Neuronal stem cell (in vitro differentiated cells): ENCODE measurements at regions not wholly inside any gene's neighbourhood (a gene's known extent, or its start where the extent isn't known, plus 50 kb on each side); places are given as distances from the start of the nearest gene placed in this dataset.

Experiments used
- DNase-seq: peaks from one replicate; pipeline ENCODE4 v3.0.0-alpha.2; 2013; ENCODE audit warnings: low spot score
- H2AFZ ChIP-seq: one replicate; pipeline ENCODE4 v1.6.1; 2013; ENCODE audit warnings: mild to moderate bottlenecking, low read length, inconsistent platforms
- H2AK5ac ChIP-seq: 2 replicates; pipeline ENCODE4 v1.6.1; 2013; ENCODE audit warnings: low read depth, mild to moderate bottlenecking, inconsistent platforms, low read length, moderate library complexity, mixed read lengths
- H2BK120ac ChIP-seq: 2 replicates; pipeline ENCODE4 v1.6.1; 2013; ENCODE audit warnings: low read depth, mild to moderate bottlenecking, inconsistent platforms, low read length, moderate library complexity, mixed read lengths
- H2BK12ac ChIP-seq: one replicate; pipeline ENCODE4 v1.6.1; 2013; ENCODE audit warnings: low read length, inconsistent platforms
- H2BK15ac ChIP-seq: 2 replicates; pipeline ENCODE4 v1.6.1; 2013; ENCODE audit warnings: mild to moderate bottlenecking, low read length, inconsistent platforms, mixed read lengths
- H2BK5ac ChIP-seq: one replicate; pipeline ENCODE4 v1.6.1; 2013; ENCODE audit warnings: inconsistent platforms, mild to moderate bottlenecking, low read length, moderate library complexity
- H3K14ac ChIP-seq: one replicate; pipeline ENCODE4 v1.6.1; 2013; ENCODE audit warnings: low read length, inconsistent platforms
- H3K18ac ChIP-seq: 2 replicates; pipeline ENCODE4 v1.6.1; 2013; ENCODE audit warnings: low read length, inconsistent platforms
- H3K23ac ChIP-seq: 2 replicates; pipeline ENCODE4 v1.6.1; 2013; ENCODE audit warnings: low read depth, mild to moderate bottlenecking, mixed read lengths, low read length, inconsistent platforms; ENCODE audit not compliant: poor library complexity
- H3K27ac ChIP-seq: replicated peaks from 3 replicates; pipeline ENCODE4 v1.5.1; 2013; ENCODE audit warnings: low read length, inconsistent platforms
- H3K27me3 ChIP-seq, 3 experiments: 2 replicates each; pipeline ENCODE4 v1.6.1; 2013; ENCODE audit warnings: low read length in 3 of 3, mild to moderate bottlenecking in 2 of 3, inconsistent platforms in 1 of 3, low read depth in 1 of 3, mixed read lengths in 1 of 3, moderate library complexity in 1 of 3; ENCODE audit not compliant: control insufficient read depth in 3 of 3, insufficient read depth in 3 of 3
- H3K36me3 ChIP-seq, 2 donors: replicated peaks in 1 of 2; 2 replicates each; pipeline ENCODE4 v1.6.1; 2013; ENCODE audit warnings: low read length in 2 of 2; ENCODE audit not compliant: control insufficient read depth in 2 of 2, insufficient read depth in 2 of 2
- H3K4ac ChIP-seq: 2 replicates; pipeline ENCODE4 v1.6.1; 2013; ENCODE audit warnings: inconsistent platforms, mild to moderate bottlenecking, low read length, moderate library complexity
- H3K4me1 ChIP-seq, 2 donors: 1 replicate in 1 of 2; 2 replicates in 1 of 2; pipeline ENCODE4 v1.6.1; 2013; ENCODE audit warnings: low read length in 2 of 2, low read depth in 1 of 2; ENCODE audit not compliant: control insufficient read depth in 2 of 2, insufficient read depth in 1 of 2
- H3K4me2 ChIP-seq: one replicate; pipeline ENCODE4 v1.6.1; 2013; ENCODE audit warnings: mild to moderate bottlenecking, low read length, inconsistent platforms; ENCODE audit not compliant: insufficient read depth, poor library complexity, severe bottlenecking
- H3K4me3 ChIP-seq, 2 donors: 2 replicates each; pipeline ENCODE4 v1.5.1; 2013; ENCODE audit warnings: low read length in 2 of 2, mild to moderate bottlenecking in 2 of 2, inconsistent platforms in 1 of 2, moderate library complexity in 1 of 2
- H3K79me1 ChIP-seq: one replicate; pipeline ENCODE4 v1.6.1; 2013; ENCODE audit warnings: low read depth, mild to moderate bottlenecking, inconsistent platforms, low read length, moderate library complexity
- H3K9ac ChIP-seq: one replicate; pipeline ENCODE4 v1.6.1; 2013; ENCODE audit warnings: mild to moderate bottlenecking, low read depth, low read length, inconsistent platforms; ENCODE audit not compliant: poor library complexity
- H3K9me3 ChIP-seq, 2 donors: replicated peaks in 1 of 2; 2 replicates each; pipeline versions ENCODE3 to v1.6.1; 2013; ENCODE audit warnings: low read length in 2 of 2, mild to moderate bottlenecking in 2 of 2, inconsistent platforms in 1 of 2, low read depth in 1 of 2, mixed read lengths in 1 of 2, moderate library complexity in 1 of 2; ENCODE audit not compliant: control insufficient read depth in 2 of 2, insufficient read depth in 1 of 2
- H4K8ac ChIP-seq: one replicate; pipeline ENCODE4 v1.6.1; 2013; ENCODE audit warnings: low read depth, mild to moderate bottlenecking, inconsistent platforms, low read length, moderate library complexity
- H4K91ac ChIP-seq: one replicate; pipeline ENCODE4 v1.6.1; 2013; ENCODE audit warnings: low read length, low read depth, mild to moderate bottlenecking, inconsistent platforms; ENCODE audit not compliant: poor library complexity
- WGBS, 2 donors: extraction: QIAGEN DNeasy Blood & Tissue Kit; methylation state at CpG; one replicate each; pipeline ENCODE4 v1.1.7; 2013; ENCODE audit warnings: missing lambda C conversion rate in 2 of 2, mixed read lengths in 1 of 2; ENCODE audit not compliant: insufficient read length in 2 of 2, insufficient replicate concordance in 1 of 2; ENCODE audit errors: extremely low coverage in 2 of 2; 5-methylcytosine and 5-hydroxymethylcytosine counted together

GRCh38 chr9:30722065-30722464 is 1662.4 kb upstream of the ACO1 start:
- Histone ChIP-seq H3K27me3 (no peaks in the 10 kb centered on the region), H3K4ac (no peak overlapping the region), H3K27ac (no peak overlapping the region), H2AFZ (peak overlapping the region; percentile 76), H3K18ac (no peak overlapping the region), H3K14ac (no peak overlapping the region), H3K4me2 (no peak overlapping the region), H4K91ac (no peak overlapping the region), H3K79me1 (no peaks in the 10 kb centered on the region), H3K9ac (no peak overlapping the region), H2BK5ac (no peak overlapping the region), H2BK12ac (no peak overlapping the region), H2BK120ac (no peak overlapping the region), H3K4me1 (peaks cover 3 to 5% of the 10 kb centered on the region in 2 donors), H3K9me3 (no peaks in the 10 kb centered on the region), H4K8ac (no peak overlapping the region), H2BK15ac (no peak overlapping the region), H3K23ac (no peak overlapping the region), H3K4me3 (no peak overlapping the region), H3K36me3 (no peaks in the 10 kb centered on the region), H2AK5ac (no peak overlapping the region)
- no CpG with 5 or more reads among the region's 5 CpGs for WGBS, 2 donors
- DNase-seq: no peak

- Histone ChIP-seq H3K27me3 (no peaks in the 10 kb centered on the region), H2BK12ac (no peak overlapping the region), H4K8ac (no peak overlapping the region), H2BK15ac (no peak overlapping the region), H3K4me2 (no peak overlapping the region), H3K27ac (no peak overlapping the region), H3K4me1 (peaks cover 3 to 5% of the 10 kb centered on the region in 2 donors), H3K9me3 (no peaks in the 10 kb centered on the region), H2AFZ (no peak overlapping the region), H3K4ac (no peak overlapping the region), H3K18ac (no peak overlapping the region), H3K36me3 (no peaks in the 10 kb centered on the region), H3K23ac (no peak overlapping the region), H3K9ac (no peak overlapping the region), H3K79me1 (no peaks in the 10 kb centered on the region), H2BK5ac (no peak overlapping the region), H3K4me3 (no peak overlapping the region), H4K91ac (no peak overlapping the region), H3K14ac (no peak overlapping the region), H2BK120ac (no peak overlapping the region), H2AK5ac (no peak overlapping the region)
- no peak for DNase-seq
- WGBS, 2 donors: no CpG with 5 or more reads among the region's 4 CpGs
These were observed 1660.8 kb upstream of the ACO1 start for GRCh38 chr9:30723656-30724055.

DNA sequence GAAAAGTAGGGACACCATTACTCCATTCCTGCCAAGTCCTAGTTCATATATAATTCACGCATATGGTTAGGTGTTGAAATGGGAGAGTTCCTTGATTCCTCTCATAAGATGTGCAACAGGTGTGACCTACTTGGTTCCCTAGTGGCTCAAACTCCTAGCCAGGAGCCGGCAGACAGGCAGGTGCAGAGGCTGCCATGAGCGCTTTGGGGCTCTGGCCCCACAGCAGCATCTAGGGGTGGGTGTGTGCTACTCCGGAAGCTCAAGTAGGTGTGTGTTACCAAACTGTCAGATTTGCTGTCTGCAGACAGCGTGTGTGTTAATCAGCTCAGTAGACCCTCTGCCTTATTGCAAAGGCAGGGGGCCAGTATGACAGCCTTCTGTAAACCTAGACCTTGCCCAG is 1652.4 kb upstream of the ACO1 start:
- H2BK120ac ChIP-seq: no peak overlapping the region
- no peak overlapping the region for H2BK15ac ChIP-seq
- H4K91ac ChIP-seq: no peak overlapping the region
- DNase-seq: no peak
- no peak overlapping the region for H3K18ac ChIP-seq
- no peak overlapping the region for H3K4me3 ChIP-seq
- H3K14ac ChIP-seq: no peak overlapping the region
- no peak overlapping the region for H2BK12ac ChIP-seq
- no peaks in the 10 kb centered on the region for H3K36me3 ChIP-seq
- H4K8ac ChIP-seq: no peak overlapping the region
- H3K4ac ChIP-seq: no peak overlapping the region
- no peaks in the 10 kb centered on the region for H3K9me3 ChIP-seq
- no peak overlapping the region for H3K23ac ChIP-seq
- no CpG with 5 or more reads among the region's 5 CpGs for WGBS, 2 donors
- no peak overlapping the region for H3K27ac ChIP-seq
- no peaks in the 10 kb centered on the region for H3K79me1 ChIP-seq
- H2AK5ac ChIP-seq: no peak overlapping the region
- no peak overlapping the region for H3K9ac ChIP-seq
- no peak overlapping the region for H2BK5ac ChIP-seq
- H3K27me3 ChIP-seq: no peaks in the 10 kb centered on the region
- H3K4me1 ChIP-seq: no peaks in the 10 kb centered on the region
- H3K4me2 ChIP-seq: no peak overlapping the region
- no peak overlapping the region for H2AFZ ChIP-seq

DNA sequence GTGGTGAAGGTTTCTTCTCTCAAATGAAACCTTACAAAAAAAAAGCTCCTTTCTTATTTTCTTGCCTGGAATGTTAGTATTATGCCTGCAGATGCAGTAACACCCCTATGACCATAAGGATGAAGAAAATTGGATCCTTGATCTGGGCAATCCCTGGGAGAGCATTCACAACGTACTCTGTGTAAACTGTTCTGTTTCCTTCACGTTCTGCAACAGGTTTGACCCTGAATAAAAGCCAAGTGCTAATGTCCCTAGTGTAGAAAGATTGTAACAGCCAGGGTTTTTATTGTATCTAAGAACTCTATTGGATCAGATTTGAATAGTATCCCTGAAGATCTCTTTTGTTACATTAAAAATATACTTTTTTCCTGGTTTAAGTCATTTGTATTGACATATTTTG is 1639.6 kb upstream of the ACO1 start:
- no peaks in the 10 kb centered on the region for H3K36me3 ChIP-seq
- no peak overlapping the region for H2BK12ac ChIP-seq
- H3K14ac ChIP-seq: no peak overlapping the region
- H2AFZ ChIP-seq: no peak overlapping the region
- H3K4me2 ChIP-seq: no peak overlapping the region
- H3K18ac ChIP-seq: no peak overlapping the region
- no peaks in the 10 kb centered on the region for H3K27me3 ChIP-seq
- H3K9me3 ChIP-seq: no peaks in the 10 kb centered on the region
- no peaks in the 10 kb centered on the region for H3K79me1 ChIP-seq
- H2BK120ac ChIP-seq: no peak overlapping the region
- H2BK5ac ChIP-seq: no peak overlapping the region
- H3K23ac ChIP-seq: no peak overlapping the region
- no peak overlapping the region for H3K4ac ChIP-seq
- H3K9ac ChIP-seq: no peak overlapping the region
- H3K4me1 ChIP-seq: no peaks in the 10 kb centered on the region
- no peak overlapping the region for H3K27ac ChIP-seq
- no peak overlapping the region for H2BK15ac ChIP-seq
- WGBS, 2 donors: no CpG with 5 or more reads among the region's 2 CpGs
- no peak overlapping the region for H4K8ac ChIP-seq
- H4K91ac ChIP-seq: no peak overlapping the region
- no peak overlapping the region for H3K4me3 ChIP-seq
- no peak for DNase-seq
- no peak overlapping the region for H2AK5ac ChIP-seq
